ENCODE measurements at regions not wholly inside any gene's neighbourhood (a gene's known extent, or its start where the extent isn't known, plus 50 kb on each side); places are given as distances from the start of the nearest gene placed in this dataset.

GRCh38 chr1:239606850-239607400 is 220.6 kb downstream of the CHRM3 start:
- no peak for DNase-seq

DNA sequence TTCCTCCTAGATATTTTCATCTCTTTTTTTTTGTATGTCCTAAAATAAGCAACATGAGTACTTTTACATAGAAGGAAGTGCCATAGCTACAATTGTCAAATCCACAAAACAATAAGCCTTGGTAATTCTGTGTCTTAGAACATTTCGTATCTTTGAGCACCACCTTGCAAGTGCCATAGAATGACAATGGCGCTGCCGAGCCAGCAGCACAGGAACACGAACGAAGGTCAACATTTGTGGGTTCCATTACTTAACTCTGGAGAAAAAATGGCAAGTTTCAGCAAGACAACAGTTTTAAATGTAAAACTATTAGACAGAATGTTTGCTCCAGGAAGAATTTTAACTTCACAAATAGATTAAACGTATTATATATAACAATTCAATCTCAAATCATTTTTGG is 222.1 kb downstream of the CHRM3 start:
- DNase-seq = no peak

- DNase-seq = no peak
Measured at GRCh38 chr1:239612379-239612778, 226.0 kb downstream of the CHRM3 start.

DNA sequence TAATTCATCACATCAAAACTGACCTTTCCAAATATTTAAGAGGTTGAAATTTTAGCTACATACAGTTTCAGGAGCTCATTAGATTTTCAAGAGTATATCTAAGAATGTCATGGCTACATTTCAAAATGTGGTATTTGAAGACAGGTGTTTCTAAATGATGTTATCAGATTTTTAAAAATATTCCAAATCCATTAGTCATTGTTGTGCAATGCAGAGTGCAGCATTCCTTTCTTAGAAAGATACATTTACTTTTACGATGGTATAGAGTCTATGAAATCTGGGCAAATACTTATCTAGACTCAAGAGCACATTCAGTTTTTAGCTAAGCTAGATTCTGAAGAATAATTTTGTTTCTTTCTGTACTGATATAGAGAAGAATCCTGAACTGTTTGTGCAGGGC is 230.3 kb downstream of the CHRM3 start:
- no peak for DNase-seq

DNA sequence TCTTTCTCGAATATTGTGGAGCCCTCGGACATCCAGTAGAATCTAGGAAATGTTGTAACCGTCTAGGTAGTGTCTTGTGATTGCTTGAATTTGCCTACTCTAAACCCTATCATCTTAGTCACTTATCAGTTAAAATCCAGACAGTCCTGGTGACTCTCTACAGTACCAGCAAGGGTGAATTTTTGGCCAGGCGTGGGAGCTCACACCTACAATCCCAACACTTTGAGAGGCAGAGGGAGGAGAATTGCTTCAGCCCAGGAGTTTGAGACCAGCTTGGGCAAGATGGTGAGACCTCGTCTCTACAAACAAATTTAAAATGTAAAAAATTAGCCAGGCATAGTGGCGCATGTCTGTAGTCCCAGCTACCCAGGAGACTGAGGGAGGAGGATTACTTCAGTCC is 230.9 kb downstream of the CHRM3 start:
- DNase-seq = no peak

DNA sequence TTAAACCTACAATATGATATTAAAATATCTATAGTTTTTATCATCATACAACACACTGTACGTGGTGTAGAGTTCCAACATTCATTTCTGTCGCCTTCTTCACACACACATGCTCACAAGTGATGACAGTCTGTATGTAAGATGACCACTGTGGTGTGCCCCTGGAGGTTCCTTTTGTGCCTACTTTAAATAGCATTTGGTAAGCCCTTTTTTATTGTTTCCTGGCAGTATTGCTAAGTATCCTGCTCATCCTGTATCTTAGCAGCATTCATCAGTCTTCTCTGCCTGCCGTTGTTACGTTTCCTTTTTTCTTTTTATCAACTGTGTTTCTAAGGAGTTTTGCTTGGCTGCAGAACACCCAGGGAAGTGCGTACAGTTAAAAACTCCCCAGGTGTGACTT is 231.4 kb downstream of the CHRM3 start:
- no peak for DNase-seq

DNA sequence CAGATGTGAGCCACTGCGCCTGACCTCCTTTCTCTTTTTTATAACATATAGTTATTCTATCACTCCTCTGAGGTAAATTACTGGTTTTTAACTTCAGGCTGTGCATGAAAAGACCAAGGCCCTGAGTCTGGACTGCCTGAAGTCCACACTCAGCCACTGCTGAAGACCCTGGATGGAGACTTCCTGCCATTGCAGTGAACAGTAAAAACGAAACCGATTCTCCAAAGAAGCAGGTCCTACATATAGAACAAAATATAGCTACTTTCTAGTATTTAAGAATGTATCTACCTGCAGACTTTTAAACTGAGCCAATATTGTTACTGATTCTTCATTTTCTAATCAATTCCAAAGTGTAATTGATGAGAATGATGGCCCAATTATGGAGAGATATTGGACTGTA is 232.8 kb downstream of the CHRM3 start:
- DNase-seq = no peak

DNA sequence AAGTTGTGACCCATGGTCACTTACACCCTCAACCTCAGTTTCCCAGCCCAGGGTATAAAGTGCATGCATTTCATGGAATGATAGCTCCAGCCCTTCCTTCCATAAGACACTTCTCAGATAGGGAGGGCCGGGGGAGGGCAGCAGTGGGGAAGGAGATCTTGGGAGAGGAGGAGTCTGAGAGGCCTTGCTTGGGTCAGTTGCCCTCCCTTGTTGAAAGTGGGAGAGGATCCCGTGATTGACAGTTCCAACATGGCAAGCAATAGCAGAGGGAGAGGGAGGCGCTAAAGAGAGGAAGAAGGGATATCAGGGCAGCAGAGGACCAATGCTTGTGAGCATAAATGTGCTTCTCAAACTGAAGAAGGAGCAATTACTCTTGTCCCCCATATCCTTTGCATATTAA is 244.4 kb downstream of the CHRM3 start:
- DNase-seq = no peak

DNA sequence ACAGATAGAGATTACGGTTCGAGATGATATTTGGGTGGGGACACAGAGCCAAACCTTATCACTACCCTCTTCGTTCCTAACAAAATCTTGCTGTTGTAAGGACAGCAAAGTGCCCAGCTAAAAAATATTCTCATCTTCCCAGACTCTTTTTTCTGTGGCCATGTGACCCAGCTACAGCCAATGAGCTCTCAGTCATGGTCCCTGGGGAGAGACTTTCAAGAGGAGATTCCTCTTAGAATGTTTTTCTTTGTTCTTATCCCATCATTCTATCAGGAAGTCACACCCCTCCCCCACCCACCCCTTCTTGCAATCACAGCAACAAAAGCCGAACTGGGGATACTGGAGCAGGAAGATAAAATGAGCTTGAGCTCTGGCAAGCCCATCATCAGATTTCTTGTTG is 247.1 kb downstream of the CHRM3 start:
- no peak for DNase-seq

- DNase-seq = no peak
Measured at GRCh38 chr1:239635276-239635675, 248.9 kb downstream of the CHRM3 start.

DNA sequence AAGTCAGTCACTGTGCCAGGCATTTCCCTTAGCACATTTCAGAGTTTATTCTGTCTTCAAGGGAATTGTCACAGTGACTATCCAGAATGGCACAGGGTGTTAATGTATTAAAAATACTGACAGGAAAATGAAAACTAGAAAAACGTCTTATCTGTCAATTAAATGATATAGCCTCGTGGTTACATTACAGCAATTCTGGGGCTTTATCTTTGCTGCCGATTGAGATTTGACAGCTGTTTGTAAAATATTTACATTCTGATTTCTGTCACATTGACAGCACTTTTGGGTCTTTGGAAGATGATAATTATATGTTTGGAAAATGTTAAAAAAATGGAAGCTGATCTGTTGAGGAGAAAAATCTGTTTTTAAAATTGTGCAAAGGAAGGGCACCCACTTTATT is 250.0 kb downstream of the CHRM3 start:
- DNase-seq = no peak

DNA sequence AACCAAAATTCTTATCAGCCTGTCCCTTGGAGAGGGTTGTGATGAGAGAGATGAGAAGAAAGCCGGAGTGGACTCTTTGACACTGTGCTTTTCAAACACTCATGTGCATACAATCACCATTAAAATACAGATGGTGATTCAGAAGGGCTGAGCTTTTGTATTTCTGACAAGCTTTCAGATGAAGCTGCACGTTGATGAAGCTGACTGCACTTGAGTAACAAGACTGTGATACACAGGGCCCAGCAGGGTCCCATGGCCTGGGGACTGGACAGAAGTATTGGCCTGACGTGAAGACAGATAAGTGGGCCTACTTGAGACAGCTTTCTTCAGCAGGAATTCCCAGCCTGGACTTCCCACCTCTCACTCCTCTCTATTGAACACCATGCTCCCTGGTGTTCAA is 258.2 kb downstream of the CHRM3 start:
- no peak for DNase-seq

- no peak for DNase-seq
Measured at GRCh38 chr1:239647045-239647444, 260.7 kb downstream of the CHRM3 start.

GRCh38 chr1:239647964-239648632 is 261.7 kb downstream of the CHRM3 start:
- no peak for DNase-seq

DNA sequence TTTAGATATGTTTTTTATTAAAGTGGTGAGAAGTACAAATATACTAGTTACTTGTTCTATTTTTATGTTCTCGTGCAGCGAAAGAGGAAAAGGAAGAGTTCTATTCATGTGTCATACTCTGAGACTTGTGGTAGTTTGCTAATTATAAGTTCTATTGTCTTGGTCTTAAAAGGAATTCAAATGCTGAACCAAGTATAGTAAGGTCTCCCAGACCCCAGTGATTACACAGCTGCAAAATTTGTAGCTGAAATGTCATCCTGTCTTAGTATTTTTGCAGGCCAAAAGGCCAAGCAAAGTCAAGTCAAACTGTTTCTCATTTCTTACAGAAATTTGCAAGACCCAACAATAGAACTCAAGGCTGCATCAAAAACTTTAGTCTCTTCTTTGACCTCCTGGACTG is 268.7 kb downstream of the CHRM3 start:
- DNase-seq = no peak

DNA sequence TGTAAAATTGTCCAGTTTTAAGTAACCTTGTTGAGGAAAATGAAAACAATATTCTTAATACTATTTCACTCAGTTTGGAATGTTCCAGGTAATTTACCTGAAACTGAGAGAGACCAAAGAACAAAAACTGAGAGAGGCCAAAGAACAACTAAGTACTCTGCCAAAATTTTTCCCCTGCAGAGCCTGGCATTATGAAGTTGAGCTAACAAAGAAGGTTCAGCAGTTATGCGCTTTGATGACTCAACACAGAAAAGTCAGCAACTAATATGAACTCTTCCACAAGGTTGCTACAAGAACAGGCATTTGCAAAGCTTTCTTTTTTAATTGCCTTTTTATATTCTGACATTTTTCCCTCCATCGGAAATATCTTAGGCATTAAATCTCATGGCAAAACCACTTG is 270.9 kb downstream of the CHRM3 start:
- no peak for DNase-seq

- DNase-seq = no peak
Measured at GRCh38 chr1:239662950-239663349, 276.6 kb downstream of the CHRM3 start.

GRCh38 chr1:239672256-239672655 is 285.9 kb downstream of the CHRM3 start:
- DNase-seq = no peak

GRCh38 chr1:239675735-239676134 is 289.4 kb downstream of the CHRM3 start:
- no peak for DNase-seq

GRCh38 chr1:239676522-239677273 is 290.3 kb downstream of the CHRM3 start:
- no peak for DNase-seq

DNA sequence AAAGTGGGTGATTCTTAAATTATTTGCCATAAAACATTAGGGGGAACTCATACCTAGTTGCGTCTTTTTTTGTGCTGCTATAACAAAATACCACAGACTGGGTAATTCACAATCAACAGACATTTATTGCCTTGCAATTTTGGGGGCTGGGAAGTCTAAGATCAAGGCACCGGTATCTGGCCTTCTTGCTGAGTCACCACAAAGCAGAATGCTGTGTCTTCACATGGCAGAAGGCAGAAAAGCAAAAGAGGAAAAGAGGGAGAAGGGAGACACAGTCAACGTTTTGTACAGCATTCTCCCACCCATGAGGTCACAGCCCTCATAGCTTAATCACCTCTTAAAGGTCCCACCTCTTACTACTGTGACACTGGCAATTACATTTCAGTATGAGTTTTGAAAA is 291.0 kb downstream of the CHRM3 start:
- no peak for DNase-seq

DNA sequence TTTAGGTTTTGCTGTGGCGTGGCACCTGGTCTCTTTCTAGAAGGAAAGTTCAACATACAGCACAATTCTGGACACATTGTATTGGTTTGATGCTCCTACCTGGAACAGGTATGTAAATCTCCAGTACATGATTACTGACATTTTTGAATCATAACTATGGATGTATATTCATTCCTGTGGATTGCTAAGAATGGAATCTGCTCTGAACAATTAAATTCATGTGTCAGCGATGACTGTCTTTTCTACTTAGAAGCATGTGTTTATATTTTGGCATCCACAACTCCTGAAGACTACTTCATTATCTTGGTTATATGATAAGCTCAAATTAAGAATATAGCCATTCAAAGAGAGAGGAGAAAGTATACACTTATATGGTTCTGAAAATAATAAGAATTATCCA is 291.8 kb downstream of the CHRM3 start:
- DNase-seq = no peak

- DNase-seq = no peak
Measured at GRCh38 chr1:239682046-239682445, 295.7 kb downstream of the CHRM3 start.

DNA sequence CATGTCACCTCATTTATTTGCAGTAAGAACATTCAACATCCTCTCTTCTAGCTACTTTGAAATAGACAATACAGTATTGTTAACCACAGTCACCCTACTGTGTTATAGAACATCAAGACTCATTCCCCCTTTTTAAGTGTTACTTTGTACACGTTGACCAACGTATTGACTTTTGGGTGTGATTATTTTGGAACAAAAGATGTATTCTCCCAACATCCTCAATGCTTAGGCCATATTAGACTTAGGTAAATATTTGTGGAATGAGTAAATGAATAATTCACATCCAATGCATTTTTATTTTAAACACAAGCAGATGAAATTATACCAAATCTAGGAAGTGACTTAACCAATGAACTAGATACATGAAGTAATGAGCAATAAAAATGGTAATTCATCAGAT is 296.6 kb downstream of the CHRM3 start:
- no peak for DNase-seq

DNA sequence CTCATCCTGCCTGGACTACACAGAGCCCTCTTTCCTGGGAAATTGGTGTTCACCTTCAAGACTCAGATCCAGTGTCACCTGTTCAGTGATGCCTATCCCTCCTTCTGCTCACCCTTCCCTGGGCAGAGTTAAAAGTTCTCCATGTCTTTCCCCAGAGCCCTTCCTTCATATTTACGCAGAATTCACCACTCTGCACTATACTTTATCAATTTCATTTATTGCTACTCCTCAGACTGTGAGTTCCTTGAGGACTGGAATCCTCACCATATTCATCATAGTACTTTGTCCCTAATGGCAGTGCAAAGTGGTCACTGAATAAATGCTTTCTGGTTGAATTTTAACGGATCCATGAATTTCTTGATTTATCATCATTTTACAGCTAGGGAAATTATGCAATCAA is 300.0 kb downstream of the CHRM3 start:
- DNase-seq = no peak

Data from NCI-H2171 (cell line).